HCT116 (cell line): ENCODE measurements at regions not wholly inside any gene's neighbourhood (a gene's known extent, or its start where the extent isn't known, plus 50 kb on each side); places are given as distances from the start of the nearest gene placed in this dataset.

Experiments used
- EZH2 ChIP-seq: fragments of 200-600 bp; sonication (generic); IDR thresholded peaks from 2 replicates; pipeline ENCODE4 v1.6.1; 2017; ENCODE audit warnings: antibody characterized with exemption, mixed run types
- POLR2A ChIP-seq: IDR thresholded peaks from 2 replicates; pipeline ENCODE4 v1.7.0; 2011; ENCODE audit warnings: borderline replicate concordance; ENCODE audit not compliant: insufficient read depth, insufficient read length; ENCODE audit errors: extremely low read depth
- POLR2AphosphoS5 ChIP-seq: IDR thresholded peaks from 2 replicates; pipeline ENCODE4 v1.6.1; 2011; ENCODE audit warnings: mild to moderate bottlenecking, low read depth, low read length, moderate library complexity
- SIN3A ChIP-seq: IDR thresholded peaks from 2 replicates; pipeline ENCODE4 v1.6.1; 2012; ENCODE audit warnings: low read depth
- SRF ChIP-seq: IDR thresholded peaks from 2 replicates; pipeline ENCODE4 v1.6.1; 2012; ENCODE audit warnings: low read depth
- TCF7L2 ChIP-seq: IDR thresholded peaks from 2 replicates; pipeline ENCODE4 v1.7.0; 2011; ENCODE audit warnings: borderline replicate concordance, inconsistent platforms; ENCODE audit not compliant: insufficient read depth, insufficient read length; ENCODE audit errors: extremely low read depth
- ZFX ChIP-seq: fragments of 450-650 bp; IDR thresholded peaks from 2 replicates; pipeline ENCODE4 v1.6.1; 2017
- TF ChIP-seq, protein P1 (sequence below), 3 experiments: fragments of 200-600 bp in 1 of 3; sonication (generic) in 1 of 3; IDR thresholded peaks in 2 of 3; conservative IDR thresholded peaks in 1 of 3; 2 replicates each; pipeline ENCODE4 v1.5.1; 2012 to 2017; ENCODE audit warnings: low read depth in 2 of 3, low read length in 2 of 3, antibody characterized with exemption in 1 of 3, borderline replicate concordance in 1 of 3, control low read depth in 1 of 3, mild to moderate bottlenecking in 1 of 3, mixed read lengths in 1 of 3, mixed run types in 1 of 3, moderate library complexity in 1 of 3; ENCODE audit not compliant: insufficient read depth in 1 of 3
- TF ChIP-seq, protein P2 (sequence below): IDR thresholded peaks from 2 replicates; pipeline ENCODE4 v1.6.1; 2012

DNA sequence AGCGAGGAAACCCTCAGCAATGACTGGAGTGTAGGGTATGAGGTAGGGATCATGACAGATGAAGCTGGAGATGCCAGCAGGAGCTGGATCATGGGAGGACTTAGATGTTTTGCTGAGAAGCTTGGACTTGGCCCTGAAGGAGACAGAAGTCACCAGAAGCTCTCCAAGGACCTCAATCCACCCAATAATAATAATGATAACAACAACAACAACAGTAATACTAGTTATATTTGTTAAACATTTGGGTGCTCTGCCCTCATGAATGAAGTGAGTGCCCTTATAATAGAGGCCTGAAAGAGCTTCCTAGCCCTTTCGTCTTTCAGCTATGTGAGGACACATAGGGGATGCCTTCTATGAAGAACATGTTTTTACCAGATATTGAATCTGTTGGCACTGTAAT lies 163.9 kb downstream of the DDX1 start:
- no peak for TF ChIP-seq SRF
- TF ChIP-seq, protein P1, sequence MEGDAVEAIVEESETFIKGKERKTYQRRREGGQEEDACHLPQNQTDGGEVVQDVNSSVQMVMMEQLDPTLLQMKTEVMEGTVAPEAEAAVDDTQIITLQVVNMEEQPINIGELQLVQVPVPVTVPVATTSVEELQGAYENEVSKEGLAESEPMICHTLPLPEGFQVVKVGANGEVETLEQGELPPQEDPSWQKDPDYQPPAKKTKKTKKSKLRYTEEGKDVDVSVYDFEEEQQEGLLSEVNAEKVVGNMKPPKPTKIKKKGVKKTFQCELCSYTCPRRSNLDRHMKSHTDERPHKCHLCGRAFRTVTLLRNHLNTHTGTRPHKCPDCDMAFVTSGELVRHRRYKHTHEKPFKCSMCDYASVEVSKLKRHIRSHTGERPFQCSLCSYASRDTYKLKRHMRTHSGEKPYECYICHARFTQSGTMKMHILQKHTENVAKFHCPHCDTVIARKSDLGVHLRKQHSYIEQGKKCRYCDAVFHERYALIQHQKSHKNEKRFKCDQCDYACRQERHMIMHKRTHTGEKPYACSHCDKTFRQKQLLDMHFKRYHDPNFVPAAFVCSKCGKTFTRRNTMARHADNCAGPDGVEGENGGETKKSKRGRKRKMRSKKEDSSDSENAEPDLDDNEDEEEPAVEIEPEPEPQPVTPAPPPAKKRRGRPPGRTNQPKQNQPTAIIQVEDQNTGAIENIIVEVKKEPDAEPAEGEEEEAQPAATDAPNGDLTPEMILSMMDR (IDR thresholded peaks at IDR 0.05 in 2 of 3, conservative IDR thresholded peaks at IDR 0.05 in 1 of 3; ENCODE audit: borderline replicate concordance in 1 of 3, insufficient read depth in 1 of 3, low read depth in 2 of 3, low read length in 2 of 3), result no peak
- no peak for TF ChIP-seq POLR2AphosphoS5
- TF ChIP-seq EZH2, result no peak
- TF ChIP-seq SIN3A, result no peak
- TF ChIP-seq POLR2A, result no peak
- TF ChIP-seq, protein P2, sequence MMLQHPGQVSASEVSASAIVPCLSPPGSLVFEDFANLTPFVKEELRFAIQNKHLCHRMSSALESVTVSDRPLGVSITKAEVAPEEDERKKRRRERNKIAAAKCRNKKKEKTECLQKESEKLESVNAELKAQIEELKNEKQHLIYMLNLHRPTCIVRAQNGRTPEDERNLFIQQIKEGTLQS, result no peak
- TF ChIP-seq ZFX, result no peak
- no peak for TF ChIP-seq TCF7L2
